Liver (tissue), 8 donors: ENCODE measurements at regions not wholly inside any gene's neighbourhood (a gene's known extent, or its start where the extent isn't known, plus 50 kb on each side); places are given as distances from the start of the nearest gene placed in this dataset.

Experiments used
- DNase-seq: peaks from one replicate; pipeline ENCODE4 v3.0.0-alpha.2; 2017; ENCODE audit warnings: low spot score
- H3K27ac ChIP-seq, 2 donors: one replicate each; pipeline ENCODE4 v1.7.0; 2013; ENCODE audit warnings: inconsistent platforms in 2 of 2, low read length in 2 of 2, control low read depth in 1 of 2, low read depth in 1 of 2, mild to moderate bottlenecking in 1 of 2
- H3K27me3 ChIP-seq, 4 donors: one replicate each; pipeline versions ENCODE4 v1.6.1 to v1.7.0; 2013; ENCODE audit warnings: low read length in 3 of 4, inconsistent platforms in 1 of 4, mild to moderate bottlenecking in 1 of 4, moderate library complexity in 1 of 4; ENCODE audit not compliant: control insufficient read depth in 4 of 4, insufficient read depth in 4 of 4
- H3K36me3 ChIP-seq, 4 donors: one replicate each; pipeline versions ENCODE4 v1.6.1 to v1.7.0; 2013; ENCODE audit warnings: low read length in 3 of 4, mild to moderate bottlenecking in 3 of 4, low read depth in 1 of 4, moderate library complexity in 1 of 4; ENCODE audit not compliant: control insufficient read depth in 4 of 4, insufficient read depth in 3 of 4
- H3K4me1 ChIP-seq, 4 donors: one replicate each; pipeline versions ENCODE4 v1.6.1 to v1.7.0; 2013; ENCODE audit warnings: low read length in 3 of 4, mild to moderate bottlenecking in 3 of 4, moderate library complexity in 1 of 4; ENCODE audit not compliant: control insufficient read depth in 4 of 4, insufficient read depth in 4 of 4
- H3K4me3 ChIP-seq, 3 donors: one replicate each; pipeline versions ENCODE4 v1.6.1 to v1.7.0; 2013; ENCODE audit warnings: low read length in 3 of 3, control low read depth in 1 of 3, low read depth in 1 of 3, mild to moderate bottlenecking in 1 of 3
- H3K9ac ChIP-seq, 2 donors: one replicate each; pipeline ENCODE4 v1.7.0; 2013; ENCODE audit warnings: low read length in 2 of 2, mild to moderate bottlenecking in 2 of 2, moderate library complexity in 2 of 2, control low read depth in 1 of 2, low read depth in 1 of 2
- H3K9me3 ChIP-seq, 4 donors: one replicate each; pipeline versions ENCODE4 v1.6.1 to v1.7.0; 2013; ENCODE audit warnings: low read length in 3 of 4; ENCODE audit not compliant: control insufficient read depth in 4 of 4
- EGR1 ChIP-seq, 2 donors: IDR thresholded peaks; 2 replicates each; pipeline ENCODE4 v1.6.1; 2016 to 2018; ENCODE audit warnings: antibody characterized with exemption in 2 of 2, low read depth in 2 of 2
- FOXA1 ChIP-seq: IDR thresholded peaks from 2 replicates; pipeline ENCODE4 v1.6.1; 2016; ENCODE audit warnings: antibody characterized with exemption
- FOXA2 ChIP-seq: IDR thresholded peaks from 2 replicates; pipeline ENCODE4 v1.6.1; 2016; ENCODE audit warnings: antibody characterized with exemption
- GABPA ChIP-seq, 2 donors: IDR thresholded peaks in 1 of 2; conservative IDR thresholded peaks in 1 of 2; 2 replicates each; pipeline ENCODE4 v1.6.1; 2016; ENCODE audit warnings: antibody characterized with exemption in 2 of 2, mild to moderate bottlenecking in 1 of 2, moderate library complexity in 1 of 2
- HNF4A ChIP-seq, 2 donors: conservative IDR thresholded peaks; 2 replicates each; pipeline ENCODE4 v1.6.1; 2016; ENCODE audit warnings: antibody characterized with exemption in 2 of 2, mild to moderate bottlenecking in 2 of 2
- HNF4G ChIP-seq: IDR thresholded peaks from 2 replicates; pipeline ENCODE4 v1.6.1; 2016; ENCODE audit warnings: antibody characterized with exemption
- JUND ChIP-seq, 2 donors: IDR thresholded peaks; 2 replicates each; pipeline ENCODE4 v1.6.1; 2016; ENCODE audit warnings: antibody characterized with exemption in 2 of 2
- NR2F2 ChIP-seq: IDR thresholded peaks from 2 replicates; pipeline ENCODE4 v1.6.1; 2016; ENCODE audit warnings: antibody characterized with exemption
- RAD21 ChIP-seq, 2 donors: IDR thresholded peaks; 2 replicates each; pipeline ENCODE4 v1.6.1; 2016; ENCODE audit warnings: antibody characterized with exemption in 2 of 2, mild to moderate bottlenecking in 2 of 2
- RXRA ChIP-seq, 2 donors: IDR thresholded peaks; 2 replicates each; pipeline ENCODE4 v1.6.1; 2017 to 2018; ENCODE audit warnings: antibody characterized with exemption in 2 of 2, mild to moderate bottlenecking in 1 of 2
- SP1 ChIP-seq: IDR thresholded peaks from 2 replicates; pipeline ENCODE4 v1.6.1; 2018; ENCODE audit warnings: antibody characterized with exemption, mild to moderate bottlenecking
- TAF1 ChIP-seq: conservative IDR thresholded peaks from 2 replicates; pipeline ENCODE4 v1.6.1; 2016; ENCODE audit warnings: antibody characterized with exemption, mild to moderate bottlenecking
- YY1 ChIP-seq: IDR thresholded peaks from 2 replicates; pipeline ENCODE4 v1.6.1; 2016; ENCODE audit warnings: antibody characterized with exemption, mild to moderate bottlenecking
- WGBS: extraction: QIAGEN DNeasy Blood & Tissue Kit; methylation state at CpG from one replicate; pipeline ENCODE4 v1.1.7; 2013; 5-methylcytosine and 5-hydroxymethylcytosine counted together
- TF ChIP-seq, protein P1 (sequence below): IDR thresholded peaks from 2 replicates; pipeline ENCODE4 v1.6.1; 2016; ENCODE audit warnings: antibody characterized with exemption
- TF ChIP-seq, protein P2 (sequence below): IDR thresholded peaks from 2 replicates; pipeline ENCODE4 v1.6.1; 2016; ENCODE audit warnings: antibody characterized with exemption
- TF ChIP-seq, protein P3 (sequence below): IDR thresholded peaks from 2 replicates; pipeline ENCODE4 v1.6.1; 2016; ENCODE audit warnings: antibody characterized with exemption
- TF ChIP-seq, protein P4 (sequence below): IDR thresholded peaks from 2 replicates; pipeline ENCODE4 v1.6.1; 2016; ENCODE audit warnings: antibody characterized with exemption, mild to moderate bottlenecking
- TF ChIP-seq, protein P5 (sequence below): fragments of 150-350 bp; IDR thresholded peaks from 2 replicates; pipeline ENCODE4 v1.5.1; 2017; ENCODE audit warnings: improper control_type of control experiment, low read depth, low read length; ENCODE audit not compliant: missing input control
- donor health status: healthy.
- donor health status: healthy.
- donor health status: healthy.
- donor health status: healthy.
- donor health status: healthy.

DNA sequence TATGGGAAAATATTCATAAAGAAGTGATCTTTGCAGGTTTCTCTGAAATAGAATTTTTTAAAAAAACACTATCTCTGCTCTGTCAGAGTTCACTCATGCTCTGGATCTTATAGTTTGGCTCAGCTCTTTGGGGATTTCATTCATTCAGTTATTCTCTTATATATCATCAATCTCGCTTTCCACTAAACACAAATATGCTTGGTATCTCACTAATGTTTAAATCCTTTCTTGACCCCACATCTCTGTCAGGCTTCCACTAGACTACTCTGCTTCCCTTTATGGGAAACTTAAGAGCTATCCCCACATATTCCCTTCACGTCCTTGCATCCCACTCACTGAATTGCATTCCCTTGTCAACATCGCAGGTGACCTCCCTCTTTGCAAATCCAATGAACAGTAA lies 396.1 kb downstream of the ENC1 start:
- Histone ChIP-seq H3K4me1 (no peaks in the 10 kb centered on the region), H3K27me3 (no peaks in the 10 kb centered on the region), H3K9ac (no peak overlapping the region), H3K36me3 (no peaks in the 10 kb centered on the region), H3K9me3 (no peaks in the 10 kb centered on the region), H3K4me3 (no peak overlapping the region), H3K27ac (no peak overlapping the region)
- no peak for TF ChIP-seq SP1
- no peak for TF ChIP-seq YY1
- TF ChIP-seq, protein P1, sequence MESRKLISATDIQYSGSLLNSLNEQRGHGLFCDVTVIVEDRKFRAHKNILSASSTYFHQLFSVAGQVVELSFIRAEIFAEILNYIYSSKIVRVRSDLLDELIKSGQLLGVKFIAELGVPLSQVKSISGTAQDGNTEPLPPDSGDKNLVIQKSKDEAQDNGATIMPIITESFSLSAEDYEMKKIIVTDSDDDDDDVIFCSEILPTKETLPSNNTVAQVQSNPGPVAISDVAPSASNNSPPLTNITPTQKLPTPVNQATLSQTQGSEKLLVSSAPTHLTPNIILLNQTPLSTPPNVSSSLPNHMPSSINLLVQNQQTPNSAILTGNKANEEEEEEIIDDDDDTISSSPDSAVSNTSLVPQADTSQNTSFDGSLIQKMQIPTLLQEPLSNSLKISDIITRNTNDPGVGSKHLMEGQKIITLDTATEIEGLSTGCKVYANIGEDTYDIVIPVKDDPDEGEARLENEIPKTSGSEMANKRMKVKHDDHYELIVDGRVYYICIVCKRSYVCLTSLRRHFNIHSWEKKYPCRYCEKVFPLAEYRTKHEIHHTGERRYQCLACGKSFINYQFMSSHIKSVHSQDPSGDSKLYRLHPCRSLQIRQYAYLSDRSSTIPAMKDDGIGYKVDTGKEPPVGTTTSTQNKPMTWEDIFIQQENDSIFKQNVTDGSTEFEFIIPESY: no peak
- 96% methylated on average over 3 of the region's 3 CpGs for WGBS
- DNase-seq: no peak

DNA sequence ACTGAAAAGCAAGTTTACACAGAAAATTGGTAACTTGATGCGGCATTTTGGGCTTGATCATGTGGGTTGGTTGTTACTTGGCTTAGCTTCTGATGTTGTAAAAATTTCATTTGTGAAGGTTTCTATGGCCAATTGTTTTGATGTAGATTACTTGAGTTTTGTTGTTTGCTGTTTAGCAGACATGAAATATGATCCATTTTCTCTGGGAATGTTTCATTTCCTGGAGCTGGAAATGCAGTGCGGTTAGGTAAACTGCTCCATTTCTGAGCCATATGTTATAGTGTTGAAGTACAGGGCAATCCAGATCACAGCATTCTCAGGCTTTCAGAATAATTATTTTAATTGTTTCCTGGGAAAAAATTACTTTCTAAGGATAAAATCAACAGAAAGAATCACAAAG lies 396.9 kb downstream of the ENC1 start:
- no peaks in the 10 kb centered on the region for H3K36me3 ChIP-seq
- 91% methylated on average over 2 of the region's 2 CpGs for WGBS
- DNase-seq: no peak
- H3K4me3 ChIP-seq: no peak overlapping the region
- no peak overlapping the region for H3K9ac ChIP-seq
- no peaks in the 10 kb centered on the region for H3K27me3 ChIP-seq
- no peak overlapping the region for H3K27ac ChIP-seq
- TF ChIP-seq NR2F2 (no peak), YY1 (no peak), TAF1 (no peak), GABPA (IDR thresholded peaks at IDR 0.05 in 1 of 2, conservative IDR thresholded peaks at IDR 0.05 in 1 of 2) (no peak), FOXA1 (no peak), EGR1 (IDR thresholded peaks at IDR 0.05; ENCODE audit: low read depth in 2 of 2) (no peak), HNF4G (no peak), FOXA2 (no peak), RAD21 (IDR thresholded peaks at IDR 0.05) (no peak), JUND (IDR thresholded peaks at IDR 0.05) (no peak), RXRA (IDR thresholded peaks at IDR 0.05) (no peak), HNF4A (conservative IDR thresholded peaks at IDR 0.05) (no peak)
- TF ChIP-seq, protein P2, sequence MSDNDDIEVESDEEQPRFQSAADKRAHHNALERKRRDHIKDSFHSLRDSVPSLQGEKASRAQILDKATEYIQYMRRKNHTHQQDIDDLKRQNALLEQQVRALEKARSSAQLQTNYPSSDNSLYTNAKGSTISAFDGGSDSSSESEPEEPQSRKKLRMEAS: no peak
- TF ChIP-seq, protein P3, sequence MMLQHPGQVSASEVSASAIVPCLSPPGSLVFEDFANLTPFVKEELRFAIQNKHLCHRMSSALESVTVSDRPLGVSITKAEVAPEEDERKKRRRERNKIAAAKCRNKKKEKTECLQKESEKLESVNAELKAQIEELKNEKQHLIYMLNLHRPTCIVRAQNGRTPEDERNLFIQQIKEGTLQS: no peak
- TF ChIP-seq, protein P4, sequence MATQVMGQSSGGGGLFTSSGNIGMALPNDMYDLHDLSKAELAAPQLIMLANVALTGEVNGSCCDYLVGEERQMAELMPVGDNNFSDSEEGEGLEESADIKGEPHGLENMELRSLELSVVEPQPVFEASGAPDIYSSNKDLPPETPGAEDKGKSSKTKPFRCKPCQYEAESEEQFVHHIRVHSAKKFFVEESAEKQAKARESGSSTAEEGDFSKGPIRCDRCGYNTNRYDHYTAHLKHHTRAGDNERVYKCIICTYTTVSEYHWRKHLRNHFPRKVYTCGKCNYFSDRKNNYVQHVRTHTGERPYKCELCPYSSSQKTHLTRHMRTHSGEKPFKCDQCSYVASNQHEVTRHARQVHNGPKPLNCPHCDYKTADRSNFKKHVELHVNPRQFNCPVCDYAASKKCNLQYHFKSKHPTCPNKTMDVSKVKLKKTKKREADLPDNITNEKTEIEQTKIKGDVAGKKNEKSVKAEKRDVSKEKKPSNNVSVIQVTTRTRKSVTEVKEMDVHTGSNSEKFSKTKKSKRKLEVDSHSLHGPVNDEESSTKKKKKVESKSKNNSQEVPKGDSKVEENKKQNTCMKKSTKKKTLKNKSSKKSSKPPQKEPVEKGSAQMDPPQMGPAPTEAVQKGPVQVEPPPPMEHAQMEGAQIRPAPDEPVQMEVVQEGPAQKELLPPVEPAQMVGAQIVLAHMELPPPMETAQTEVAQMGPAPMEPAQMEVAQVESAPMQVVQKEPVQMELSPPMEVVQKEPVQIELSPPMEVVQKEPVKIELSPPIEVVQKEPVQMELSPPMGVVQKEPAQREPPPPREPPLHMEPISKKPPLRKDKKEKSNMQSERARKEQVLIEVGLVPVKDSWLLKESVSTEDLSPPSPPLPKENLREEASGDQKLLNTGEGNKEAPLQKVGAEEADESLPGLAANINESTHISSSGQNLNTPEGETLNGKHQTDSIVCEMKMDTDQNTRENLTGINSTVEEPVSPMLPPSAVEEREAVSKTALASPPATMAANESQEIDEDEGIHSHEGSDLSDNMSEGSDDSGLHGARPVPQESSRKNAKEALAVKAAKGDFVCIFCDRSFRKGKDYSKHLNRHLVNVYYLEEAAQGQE: no peak
- TF ChIP-seq, protein P1: no peak
- TF ChIP-seq, protein P5, sequence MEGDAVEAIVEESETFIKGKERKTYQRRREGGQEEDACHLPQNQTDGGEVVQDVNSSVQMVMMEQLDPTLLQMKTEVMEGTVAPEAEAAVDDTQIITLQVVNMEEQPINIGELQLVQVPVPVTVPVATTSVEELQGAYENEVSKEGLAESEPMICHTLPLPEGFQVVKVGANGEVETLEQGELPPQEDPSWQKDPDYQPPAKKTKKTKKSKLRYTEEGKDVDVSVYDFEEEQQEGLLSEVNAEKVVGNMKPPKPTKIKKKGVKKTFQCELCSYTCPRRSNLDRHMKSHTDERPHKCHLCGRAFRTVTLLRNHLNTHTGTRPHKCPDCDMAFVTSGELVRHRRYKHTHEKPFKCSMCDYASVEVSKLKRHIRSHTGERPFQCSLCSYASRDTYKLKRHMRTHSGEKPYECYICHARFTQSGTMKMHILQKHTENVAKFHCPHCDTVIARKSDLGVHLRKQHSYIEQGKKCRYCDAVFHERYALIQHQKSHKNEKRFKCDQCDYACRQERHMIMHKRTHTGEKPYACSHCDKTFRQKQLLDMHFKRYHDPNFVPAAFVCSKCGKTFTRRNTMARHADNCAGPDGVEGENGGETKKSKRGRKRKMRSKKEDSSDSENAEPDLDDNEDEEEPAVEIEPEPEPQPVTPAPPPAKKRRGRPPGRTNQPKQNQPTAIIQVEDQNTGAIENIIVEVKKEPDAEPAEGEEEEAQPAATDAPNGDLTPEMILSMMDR: no peak
- H3K9me3 ChIP-seq: no peaks in the 10 kb centered on the region
- H3K4me1 ChIP-seq: no peaks in the 10 kb centered on the region
